SK-N-SH treated with all-trans-retinoic acid at 6 μM for 48 hours (cell line): ENCODE measurements at regions not wholly inside any gene's neighbourhood (a gene's known extent, or its start where the extent isn't known, plus 50 kb on each side); places are given as distances from the start of the nearest gene placed in this dataset.

ENCODE experiments used
- ARNTL ChIP-seq: fragments of 450-650 bp; formaldehyde crosslinking; IDR thresholded peaks from 2 replicates; pipeline ENCODE4 v1.5.0; 2020; ENCODE audit warnings: low read depth, mild to moderate bottlenecking, moderate library complexity, borderline replicate concordance
- ZC3H10 ChIP-seq: fragments of 250-450 bp; sonication (Bioruptor Pico); IDR thresholded peaks from 2 replicates; pipeline ENCODE4 v1.5.1; 2021; ENCODE audit warnings: mild to moderate bottlenecking, moderate library complexity
- TF ChIP-seq, protein P1 (sequence below): fragments of 250-450 bp; sonication (Bioruptor Pico); IDR thresholded peaks from 2 replicates; pipeline ENCODE4 v1.5.1; 2020; ENCODE audit warnings: low read depth, mild to moderate bottlenecking, moderate library complexity

DNA sequence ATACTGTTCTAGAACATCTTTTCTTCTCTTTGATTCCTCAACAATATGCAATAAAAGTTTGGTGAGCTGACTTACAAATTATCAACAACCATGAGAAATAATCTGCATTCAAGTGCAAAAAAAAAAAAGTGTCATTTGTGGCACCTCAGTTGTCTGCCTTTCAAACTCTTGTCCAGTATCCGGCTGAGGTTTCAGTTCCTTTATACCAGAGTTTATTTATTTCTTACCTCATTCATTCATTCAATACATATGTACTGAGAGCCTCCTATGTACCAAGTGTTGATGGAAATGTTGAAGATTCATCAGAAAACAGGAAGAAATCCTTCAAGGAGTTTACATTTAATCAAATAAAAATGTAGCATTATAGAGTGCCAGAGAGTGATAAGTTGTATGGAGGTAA lies 484.1 kb downstream of the RMST start:
- TF ChIP-seq, protein P1, sequence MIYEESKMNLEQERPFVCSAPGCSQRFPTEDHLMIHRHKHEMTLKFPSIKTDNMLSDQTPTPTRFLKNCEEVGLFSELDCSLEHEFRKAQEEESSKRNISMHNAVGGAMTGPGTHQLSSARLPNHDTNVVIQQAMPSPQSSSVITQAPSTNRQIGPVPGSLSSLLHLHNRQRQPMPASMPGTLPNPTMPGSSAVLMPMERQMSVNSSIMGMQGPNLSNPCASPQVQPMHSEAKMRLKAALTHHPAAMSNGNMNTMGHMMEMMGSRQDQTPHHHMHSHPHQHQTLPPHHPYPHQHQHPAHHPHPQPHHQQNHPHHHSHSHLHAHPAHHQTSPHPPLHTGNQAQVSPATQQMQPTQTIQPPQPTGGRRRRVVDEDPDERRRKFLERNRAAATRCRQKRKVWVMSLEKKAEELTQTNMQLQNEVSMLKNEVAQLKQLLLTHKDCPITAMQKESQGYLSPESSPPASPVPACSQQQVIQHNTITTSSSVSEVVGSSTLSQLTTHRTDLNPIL, result no peak
- TF ChIP-seq ARNTL (CRISPR knock-in tag), result no peak
- no peak for TF ChIP-seq ZC3H10 (CRISPR knock-in tag)
